ENCODE measurements at regions not wholly inside any gene's neighbourhood (a gene's known extent, or its start where the extent isn't known, plus 50 kb on each side); places are given as distances from the start of the nearest gene placed in this dataset.

GRCh38 chr12:65597527-65597926 is 226.8 kb upstream of the HMGA2 start:
- ATAC-seq (ENCODE audit: low read depth): no peak
- no peak overlapping the region for H3K27ac Mint-ChIP-seq
- no peaks in the 10 kb centered on the region for H3K36me3 Mint-ChIP-seq
- no peak for DNase-seq (ENCODE audit: low spot score in 2 of 2)
- no peaks in the 10 kb centered on the region for H3K4me1 Mint-ChIP-seq
- no peak overlapping the region for H3K4me3 Mint-ChIP-seq
- peaks cover 6% of the 10 kb centered on the region for H3K27me3 Mint-ChIP-seq
- H3K9me3 Mint-ChIP-seq: no peaks in the 10 kb centered on the region

DNA sequence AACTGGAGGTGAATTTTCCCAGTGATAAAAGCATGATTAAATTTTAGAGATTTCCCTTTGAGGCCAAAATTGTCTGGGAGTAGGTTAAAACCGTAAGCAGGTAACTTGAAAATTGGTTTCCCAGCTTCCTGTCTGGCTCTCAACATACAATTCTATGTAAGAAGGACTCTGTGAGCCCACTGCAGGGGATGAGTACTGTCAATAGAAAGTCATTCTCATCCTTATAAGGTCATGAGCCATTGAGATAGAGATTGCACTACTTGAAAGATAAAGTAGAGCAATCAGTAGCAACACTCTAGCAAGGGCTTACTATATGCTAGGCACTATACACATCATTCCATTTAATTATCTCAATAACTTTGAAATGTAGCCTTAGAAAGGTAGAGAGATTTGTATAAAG is 225.6 kb upstream of the HMGA2 start:
- no peak for DNase-seq (ENCODE audit: low spot score in 2 of 2)
- no peaks in the 10 kb centered on the region for H3K9me3 Mint-ChIP-seq
- H3K36me3 Mint-ChIP-seq: no peaks in the 10 kb centered on the region
- no peak overlapping the region for H3K4me3 Mint-ChIP-seq
- H3K4me1 Mint-ChIP-seq: no peaks in the 10 kb centered on the region
- H3K27me3 Mint-ChIP-seq: peaks cover 6% of the 10 kb centered on the region
- no peak for ATAC-seq (ENCODE audit: low read depth)
- no peak overlapping the region for H3K27ac Mint-ChIP-seq

GRCh38 chr12:65602253-65602609 is 222.1 kb upstream of the HMGA2 start:
- H3K36me3 Mint-ChIP-seq: no peaks in the 10 kb centered on the region
- peaks cover 4% of the 10 kb centered on the region for H3K27me3 Mint-ChIP-seq
- no peaks in the 10 kb centered on the region for H3K4me1 Mint-ChIP-seq
- DNase-seq (ENCODE audit: low spot score in 2 of 2) (no peak), ATAC-seq (ENCODE audit: low read depth) (no peak)
- H3K9me3 Mint-ChIP-seq: peaks cover 1% of the 10 kb centered on the region
- H3K27ac Mint-ChIP-seq: no peak overlapping the region
- H3K4me3 Mint-ChIP-seq: no peak overlapping the region

GRCh38 chr12:65602610-65603295 is 221.5 kb upstream of the HMGA2 start:
- no peaks in the 10 kb centered on the region for H3K4me1 Mint-ChIP-seq
- peaks cover 4% of the 10 kb centered on the region for H3K27me3 Mint-ChIP-seq
- H3K4me3 Mint-ChIP-seq: no peak overlapping the region
- H3K9me3 Mint-ChIP-seq: peaks cover 4% of the 10 kb centered on the region
- H3K36me3 Mint-ChIP-seq: no peaks in the 10 kb centered on the region
- ATAC-seq (ENCODE audit: low read depth) (no peak), DNase-seq (ENCODE audit: low spot score in 2 of 2) (no peak)
- no peak overlapping the region for H3K27ac Mint-ChIP-seq

GRCh38 chr12:65603438-65604351 is 220.6 kb upstream of the HMGA2 start:
- Mint-ChIP-seq H3K4me1 (no peaks in the 10 kb centered on the region), H3K36me3 (no peaks in the 10 kb centered on the region), H3K4me3 (no peak overlapping the region), H3K27ac (no peak overlapping the region), H3K27me3 (peaks cover 3% of the 10 kb centered on the region), H3K9me3 (peaks cover 4% of the 10 kb centered on the region)
- ATAC-seq (ENCODE audit: low read depth): no peak
- no peak for DNase-seq (ENCODE audit: low spot score in 2 of 2)

- H3K27me3 Mint-ChIP-seq: peaks cover 3% of the 10 kb centered on the region
- no peak for ATAC-seq (ENCODE audit: low read depth)
- H3K27ac Mint-ChIP-seq: no peak overlapping the region
- peaks cover 4% of the 10 kb centered on the region for H3K9me3 Mint-ChIP-seq
- DNase-seq (ENCODE audit: low spot score in 2 of 2): no peak
- H3K4me1 Mint-ChIP-seq: no peaks in the 10 kb centered on the region
- no peaks in the 10 kb centered on the region for H3K36me3 Mint-ChIP-seq
- H3K4me3 Mint-ChIP-seq: no peak overlapping the region
These were observed 219.3 kb upstream of the HMGA2 start for GRCh38 chr12:65605019-65605418.

DNA sequence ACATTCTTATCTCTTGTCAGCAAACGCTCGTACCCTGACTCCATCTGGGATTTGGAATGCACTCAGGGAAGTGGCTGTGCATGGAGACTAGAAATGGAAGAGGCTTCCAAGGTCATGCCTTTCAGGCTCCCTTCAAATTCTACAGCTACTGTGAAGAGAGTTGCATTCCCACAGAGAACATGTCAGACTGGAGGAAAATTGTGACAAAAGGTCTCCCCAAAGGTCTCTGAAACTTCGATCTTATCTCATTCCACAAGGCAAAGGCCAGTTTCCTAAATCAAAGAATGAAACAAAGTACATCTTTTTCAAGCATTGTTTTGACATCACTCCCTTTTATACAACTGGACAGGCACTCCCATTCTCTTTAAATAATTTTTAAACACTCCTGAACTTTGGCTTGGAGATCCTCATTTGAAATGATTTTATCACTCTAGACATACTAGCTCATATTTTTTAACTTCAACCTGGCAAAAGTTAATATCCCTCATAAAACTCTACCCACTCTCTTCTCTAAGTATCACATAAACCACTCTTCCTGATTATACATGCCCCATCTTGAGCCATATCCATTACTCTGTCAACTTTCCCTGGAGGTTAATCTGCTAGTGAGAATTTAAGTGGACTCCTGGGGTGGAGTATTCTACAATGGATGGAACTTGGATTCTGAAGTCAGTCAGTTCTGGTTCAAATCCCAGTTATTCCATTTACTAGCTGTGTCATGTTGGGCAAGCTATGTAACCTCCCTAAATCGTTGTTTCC is 218.1 kb upstream of the HMGA2 start:
- no peak overlapping the region for H3K4me3 Mint-ChIP-seq
- no peaks in the 10 kb centered on the region for H3K36me3 Mint-ChIP-seq
- H3K27me3 Mint-ChIP-seq: no peaks in the 10 kb centered on the region
- peaks cover 4% of the 10 kb centered on the region for H3K9me3 Mint-ChIP-seq
- ATAC-seq (ENCODE audit: low read depth) (no peak), DNase-seq (ENCODE audit: low spot score in 2 of 2) (no peak)
- no peak overlapping the region for H3K27ac Mint-ChIP-seq
- H3K4me1 Mint-ChIP-seq: no peaks in the 10 kb centered on the region

GRCh38 chr12:65607401-65607841 is 216.9 kb upstream of the HMGA2 start:
- Mint-ChIP-seq H3K4me3 (no peak overlapping the region), H3K27ac (no peak overlapping the region), H3K27me3 (peaks cover 1% of the 10 kb centered on the region), H3K4me1 (no peaks in the 10 kb centered on the region), H3K36me3 (no peaks in the 10 kb centered on the region), H3K9me3 (peaks cover 4% of the 10 kb centered on the region)
- no peak for DNase-seq (ENCODE audit: low spot score in 2 of 2)
- ATAC-seq (ENCODE audit: low read depth): no peak

GRCh38 chr12:65608319-65608916 is 215.9 kb upstream of the HMGA2 start:
- H3K4me3 Mint-ChIP-seq: no peak overlapping the region
- H3K4me1 Mint-ChIP-seq: no peaks in the 10 kb centered on the region
- peaks cover 1% of the 10 kb centered on the region for H3K27me3 Mint-ChIP-seq
- ATAC-seq (ENCODE audit: low read depth) (no peak), DNase-seq (ENCODE audit: low spot score in 2 of 2) (no peak)
- no peaks in the 10 kb centered on the region for H3K36me3 Mint-ChIP-seq
- peaks cover 4% of the 10 kb centered on the region for H3K9me3 Mint-ChIP-seq
- no peak overlapping the region for H3K27ac Mint-ChIP-seq

DNA sequence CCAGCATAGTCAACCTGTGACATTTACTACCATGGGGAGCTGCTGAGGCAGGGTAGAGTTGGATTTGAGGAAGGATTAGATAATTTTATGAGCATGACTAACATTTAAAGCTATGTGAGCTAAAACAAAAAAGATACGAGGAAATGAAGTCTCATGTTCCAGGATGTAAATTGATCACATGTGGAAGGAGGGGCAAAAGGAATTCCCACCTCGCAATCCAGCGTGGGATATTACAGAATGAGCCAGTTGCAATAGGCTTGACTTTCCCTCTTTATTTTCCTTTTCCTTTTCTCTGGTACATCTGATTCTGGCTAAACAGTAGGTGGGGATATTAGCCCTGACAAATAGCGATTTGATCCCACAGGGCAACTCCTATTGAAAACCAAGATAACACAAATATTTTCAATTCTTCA is 214.9 kb upstream of the HMGA2 start:
- H3K4me1 Mint-ChIP-seq: no peaks in the 10 kb centered on the region
- no peaks in the 10 kb centered on the region for H3K36me3 Mint-ChIP-seq
- H3K27ac Mint-ChIP-seq: no peak overlapping the region
- H3K4me3 Mint-ChIP-seq: no peak overlapping the region
- DNase-seq (ENCODE audit: low spot score in 2 of 2) (no peak), ATAC-seq (ENCODE audit: low read depth) (no peak)
- H3K27me3 Mint-ChIP-seq: peaks cover 1% of the 10 kb centered on the region
- H3K9me3 Mint-ChIP-seq: peaks cover 6% of the 10 kb centered on the region

- no peak overlapping the region for H3K27ac Mint-ChIP-seq
- H3K27me3 Mint-ChIP-seq: peaks cover 5% of the 10 kb centered on the region
- no peaks in the 10 kb centered on the region for H3K4me1 Mint-ChIP-seq
- H3K4me3 Mint-ChIP-seq: no peak overlapping the region
- H3K9me3 Mint-ChIP-seq: peaks cover 12% of the 10 kb centered on the region
- peaks cover 3% of the 10 kb centered on the region for H3K36me3 Mint-ChIP-seq
- DNase-seq (ENCODE audit: low spot score in 2 of 2): no peak
- ATAC-seq (ENCODE audit: low read depth): no peak
These were observed 212.9 kb upstream of the HMGA2 start for GRCh38 chr12:65611396-65611795.

DNA sequence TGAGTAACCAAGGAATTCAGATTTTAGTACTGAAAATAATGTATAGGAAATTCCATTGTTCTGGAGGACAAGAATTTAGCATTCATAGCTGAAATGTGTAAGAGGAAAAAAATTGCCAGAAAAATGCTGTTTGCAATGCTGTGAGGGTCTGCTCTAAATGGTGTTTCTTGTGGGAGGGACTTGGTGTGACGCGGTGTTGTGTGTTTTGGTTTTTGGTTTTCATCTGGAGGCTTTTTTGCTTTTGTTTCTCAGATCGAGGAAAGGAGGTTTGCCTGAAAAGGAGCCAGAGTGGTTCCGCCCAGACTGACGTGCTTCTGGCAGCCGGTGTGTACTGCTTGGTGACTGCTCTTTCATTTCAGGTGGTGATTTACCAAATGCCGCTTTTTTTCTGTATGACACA is 211.8 kb upstream of the HMGA2 start:
- DNase-seq (ENCODE audit: low spot score in 2 of 2): no peak
- Mint-ChIP-seq H3K9me3 (peaks cover 9% of the 10 kb centered on the region), H3K4me3 (no peak overlapping the region), H3K27ac (no peak overlapping the region), H3K36me3 (peaks cover 3% of the 10 kb centered on the region), H3K27me3 (peaks cover 5% of the 10 kb centered on the region), H3K4me1 (no peaks in the 10 kb centered on the region)
- ATAC-seq (ENCODE audit: low read depth): no peak

GRCh38 chr12:65613692-65614091 is 210.6 kb upstream of the HMGA2 start:
- Mint-ChIP-seq H3K27me3 (peaks cover 5% of the 10 kb centered on the region), H3K4me3 (no peak overlapping the region), H3K9me3 (peaks cover 9% of the 10 kb centered on the region), H3K36me3 (peaks cover 3% of the 10 kb centered on the region), H3K27ac (no peak overlapping the region), H3K4me1 (no peaks in the 10 kb centered on the region)
- no peak for DNase-seq (ENCODE audit: low spot score in 2 of 2)
- ATAC-seq (ENCODE audit: low read depth): no peak

Measured in memory B cell (primary cell).